ENCODE measurements at regions not wholly inside any gene's neighbourhood (a gene's known extent, or its start where the extent isn't known, plus 50 kb on each side); places are given as distances from the start of the nearest gene placed in this dataset.
"Not testable (repeated sequence)": the region's sequence is repeated elsewhere in the genome, so short reads cannot be mapped to it uniquely, and the experiment has no call there.

DNA sequence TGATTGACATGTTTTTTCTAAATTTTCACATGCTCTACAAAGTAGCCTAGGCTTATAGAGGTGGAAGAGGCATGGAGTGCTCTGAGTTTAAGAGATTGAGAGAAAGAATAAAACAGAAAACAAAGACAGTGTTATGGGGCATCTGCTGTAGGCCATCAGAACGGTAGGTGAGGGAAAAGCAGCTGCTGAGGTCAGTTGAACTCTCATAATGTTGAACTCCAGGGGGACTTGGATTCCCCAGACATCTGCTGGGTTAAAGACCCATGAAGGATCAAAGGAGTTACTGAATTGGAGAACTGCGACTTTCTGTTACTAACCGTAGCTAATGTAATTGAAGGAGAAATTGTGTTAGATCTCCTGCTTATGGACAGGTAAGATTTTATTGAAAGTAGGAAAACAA lies 333.9 kb downstream of the TFAP2B start (continued):
- TF ChIP-seq ZNF112 (tag by site-specific recombination; IDR thresholded peaks at IDR 0.05) (no peak), ZNF169 (tag by site-specific recombination; IDR thresholded peaks at IDR 0.05) (no peak), ZNF274 (IDR thresholded peaks at IDR 0.05; ENCODE audit: low read length) (no peak), ZNF274 (tag by site-specific recombination; IDR thresholded peaks at IDR 0.05; ENCODE audit: borderline replicate concordance) (no peak)

DNA sequence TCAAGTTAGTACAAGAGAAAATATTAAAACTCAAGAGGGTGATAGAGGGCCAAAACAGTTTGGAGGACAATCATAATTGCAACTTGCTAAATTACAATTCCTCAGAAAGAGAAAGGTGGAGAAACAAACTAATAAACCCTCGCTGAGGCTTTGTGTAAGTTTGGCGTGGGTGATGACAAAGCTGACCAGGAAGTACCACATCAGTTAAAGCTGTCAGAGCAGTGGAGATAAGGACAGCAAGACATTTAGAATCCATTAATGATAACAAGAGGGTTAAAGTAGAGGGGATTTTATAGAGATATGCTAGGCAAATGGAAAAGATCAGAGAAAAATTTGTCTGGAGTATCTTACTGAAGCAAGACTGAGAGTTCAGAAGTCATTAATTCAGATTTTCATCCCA lies 334.4 kb downstream of the TFAP2B start:
- no peaks in the 10 kb centered on the region for H3K4me1 ChIP-seq (ENCODE audit: control insufficient read depth, insufficient read depth, low read length)
- H3K4me3 ChIP-seq (ENCODE audit: low read depth, low read length), result no peak overlapping the region
- H3K9me3 ChIP-seq (ENCODE audit: control insufficient read depth, insufficient read depth, low read depth, low read length), result no peaks in the 10 kb centered on the region
- ChIA-PET CTCF (interaction anchor here (0.5 to 0.6 kb wide), 3 partner anchors 236 to 552 kb away, joined by 3 read pairs; no protein-coding TSS in a partner anchor), POLR2A (no interaction called here)
- H3K36me3 ChIP-seq (ENCODE audit: control insufficient read depth in 2 of 2, insufficient read depth in 1 of 2, low read length in 2 of 2), result no peaks in the 10 kb centered on the region
- TF ChIP-seq ZNF561 (tag by site-specific recombination; IDR thresholded peaks at IDR 0.05; ENCODE audit: borderline replicate concordance) (no peak), PRDM1 (tag by site-specific recombination; IDR thresholded peaks at IDR 0.05) (no peak), ZNF174 (tag by site-specific recombination; IDR thresholded peaks at IDR 0.05) (no peak), ZNF544 (tag by site-specific recombination; IDR thresholded peaks at IDR 0.05) (no peak), ZNF112 (tag by site-specific recombination; IDR thresholded peaks at IDR 0.05) (no peak), ZEB2 (tag by site-specific recombination; IDR thresholded peaks at IDR 0.05) (no peak), MEIS1 (CRISPR knock-in tag; IDR thresholded peaks at IDR 0.05; ENCODE audit: borderline replicate concordance) (no peak), YY1 (tag by site-specific recombination; IDR thresholded peaks at IDR 0.05) (no peak), SP2 (tag by site-specific recombination; IDR thresholded peaks at IDR 0.05) (no peak), ZNF560 (tag by site-specific recombination; IDR thresholded peaks at IDR 0.05; ENCODE audit: borderline replicate concordance) (no peak), ZNF121 (tag by site-specific recombination; IDR thresholded peaks at IDR 0.05) (no peak), FEZF1 (tag by site-specific recombination; IDR thresholded peaks at IDR 0.05) (no peak), ZNF175 (tag by site-specific recombination; IDR thresholded peaks at IDR 0.05) (no peak), SCRT2 (tag by site-specific recombination; IDR thresholded peaks at IDR 0.05) (no peak), ZBTB21 (tag by site-specific recombination; IDR thresholded peaks at IDR 0.05) (no peak), GFI1B (tag by site-specific recombination; IDR thresholded peaks at IDR 0.05) (no peak), SETDB1 (IDR thresholded peaks at IDR 0.05; ENCODE audit: insufficient read length, low read length) (no peak)
- TF ChIP-seq, protein P1, sequence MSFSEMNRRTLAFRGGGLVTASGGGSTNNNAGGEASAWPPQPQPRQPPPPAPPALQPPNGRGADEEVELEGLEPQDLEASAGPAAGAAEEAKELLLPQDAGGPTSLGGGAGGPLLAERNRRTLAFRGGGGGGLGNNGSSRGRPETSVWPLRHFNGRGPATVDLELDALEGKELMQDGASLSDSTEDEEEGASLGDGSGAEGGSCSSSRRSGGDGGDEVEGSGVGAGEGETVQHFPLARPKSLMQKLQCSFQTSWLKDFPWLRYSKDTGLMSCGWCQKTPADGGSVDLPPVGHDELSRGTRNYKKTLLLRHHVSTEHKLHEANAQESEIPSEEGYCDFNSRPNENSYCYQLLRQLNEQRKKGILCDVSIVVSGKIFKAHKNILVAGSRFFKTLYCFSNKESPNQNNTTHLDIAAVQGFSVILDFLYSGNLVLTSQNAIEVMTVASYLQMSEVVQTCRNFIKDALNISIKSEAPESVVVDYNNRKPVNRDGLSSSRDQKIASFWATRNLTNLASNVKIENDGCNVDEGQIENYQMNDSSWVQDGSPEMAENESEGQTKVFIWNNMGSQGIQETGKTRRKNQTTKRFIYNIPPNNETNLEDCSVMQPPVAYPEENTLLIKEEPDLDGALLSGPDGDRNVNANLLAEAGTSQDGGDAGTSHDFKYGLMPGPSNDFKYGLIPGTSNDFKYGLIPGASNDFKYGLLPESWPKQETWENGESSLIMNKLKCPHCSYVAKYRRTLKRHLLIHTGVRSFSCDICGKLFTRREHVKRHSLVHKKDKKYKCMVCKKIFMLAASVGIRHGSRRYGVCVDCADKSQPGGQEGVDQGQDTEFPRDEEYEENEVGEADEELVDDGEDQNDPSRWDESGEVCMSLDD (tag by site-specific recombination; IDR thresholded peaks at IDR 0.05), result no peak
- TF ChIP-seq, protein P2, sequence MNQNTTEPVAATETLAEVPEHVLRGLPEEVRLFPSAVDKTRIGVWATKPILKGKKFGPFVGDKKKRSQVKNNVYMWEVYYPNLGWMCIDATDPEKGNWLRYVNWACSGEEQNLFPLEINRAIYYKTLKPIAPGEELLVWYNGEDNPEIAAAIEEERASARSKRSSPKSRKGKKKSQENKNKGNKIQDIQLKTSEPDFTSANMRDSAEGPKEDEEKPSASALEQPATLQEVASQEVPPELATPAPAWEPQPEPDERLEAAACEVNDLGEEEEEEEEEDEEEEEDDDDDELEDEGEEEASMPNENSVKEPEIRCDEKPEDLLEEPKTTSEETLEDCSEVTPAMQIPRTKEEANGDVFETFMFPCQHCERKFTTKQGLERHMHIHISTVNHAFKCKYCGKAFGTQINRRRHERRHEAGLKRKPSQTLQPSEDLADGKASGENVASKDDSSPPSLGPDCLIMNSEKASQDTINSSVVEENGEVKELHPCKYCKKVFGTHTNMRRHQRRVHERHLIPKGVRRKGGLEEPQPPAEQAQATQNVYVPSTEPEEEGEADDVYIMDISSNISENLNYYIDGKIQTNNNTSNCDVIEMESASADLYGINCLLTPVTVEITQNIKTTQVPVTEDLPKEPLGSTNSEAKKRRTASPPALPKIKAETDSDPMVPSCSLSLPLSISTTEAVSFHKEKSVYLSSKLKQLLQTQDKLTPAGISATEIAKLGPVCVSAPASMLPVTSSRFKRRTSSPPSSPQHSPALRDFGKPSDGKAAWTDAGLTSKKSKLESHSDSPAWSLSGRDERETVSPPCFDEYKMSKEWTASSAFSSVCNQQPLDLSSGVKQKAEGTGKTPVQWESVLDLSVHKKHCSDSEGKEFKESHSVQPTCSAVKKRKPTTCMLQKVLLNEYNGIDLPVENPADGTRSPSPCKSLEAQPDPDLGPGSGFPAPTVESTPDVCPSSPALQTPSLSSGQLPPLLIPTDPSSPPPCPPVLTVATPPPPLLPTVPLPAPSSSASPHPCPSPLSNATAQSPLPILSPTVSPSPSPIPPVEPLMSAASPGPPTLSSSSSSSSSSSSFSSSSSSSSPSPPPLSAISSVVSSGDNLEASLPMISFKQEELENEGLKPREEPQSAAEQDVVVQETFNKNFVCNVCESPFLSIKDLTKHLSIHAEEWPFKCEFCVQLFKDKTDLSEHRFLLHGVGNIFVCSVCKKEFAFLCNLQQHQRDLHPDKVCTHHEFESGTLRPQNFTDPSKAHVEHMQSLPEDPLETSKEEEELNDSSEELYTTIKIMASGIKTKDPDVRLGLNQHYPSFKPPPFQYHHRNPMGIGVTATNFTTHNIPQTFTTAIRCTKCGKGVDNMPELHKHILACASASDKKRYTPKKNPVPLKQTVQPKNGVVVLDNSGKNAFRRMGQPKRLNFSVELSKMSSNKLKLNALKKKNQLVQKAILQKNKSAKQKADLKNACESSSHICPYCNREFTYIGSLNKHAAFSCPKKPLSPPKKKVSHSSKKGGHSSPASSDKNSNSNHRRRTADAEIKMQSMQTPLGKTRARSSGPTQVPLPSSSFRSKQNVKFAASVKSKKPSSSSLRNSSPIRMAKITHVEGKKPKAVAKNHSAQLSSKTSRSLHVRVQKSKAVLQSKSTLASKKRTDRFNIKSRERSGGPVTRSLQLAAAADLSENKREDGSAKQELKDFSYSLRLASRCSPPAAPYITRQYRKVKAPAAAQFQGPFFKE (tag by site-specific recombination; IDR thresholded peaks at IDR 0.05; ENCODE audit: borderline replicate concordance), result no peak
- TF ChIP-seq, protein P3, sequence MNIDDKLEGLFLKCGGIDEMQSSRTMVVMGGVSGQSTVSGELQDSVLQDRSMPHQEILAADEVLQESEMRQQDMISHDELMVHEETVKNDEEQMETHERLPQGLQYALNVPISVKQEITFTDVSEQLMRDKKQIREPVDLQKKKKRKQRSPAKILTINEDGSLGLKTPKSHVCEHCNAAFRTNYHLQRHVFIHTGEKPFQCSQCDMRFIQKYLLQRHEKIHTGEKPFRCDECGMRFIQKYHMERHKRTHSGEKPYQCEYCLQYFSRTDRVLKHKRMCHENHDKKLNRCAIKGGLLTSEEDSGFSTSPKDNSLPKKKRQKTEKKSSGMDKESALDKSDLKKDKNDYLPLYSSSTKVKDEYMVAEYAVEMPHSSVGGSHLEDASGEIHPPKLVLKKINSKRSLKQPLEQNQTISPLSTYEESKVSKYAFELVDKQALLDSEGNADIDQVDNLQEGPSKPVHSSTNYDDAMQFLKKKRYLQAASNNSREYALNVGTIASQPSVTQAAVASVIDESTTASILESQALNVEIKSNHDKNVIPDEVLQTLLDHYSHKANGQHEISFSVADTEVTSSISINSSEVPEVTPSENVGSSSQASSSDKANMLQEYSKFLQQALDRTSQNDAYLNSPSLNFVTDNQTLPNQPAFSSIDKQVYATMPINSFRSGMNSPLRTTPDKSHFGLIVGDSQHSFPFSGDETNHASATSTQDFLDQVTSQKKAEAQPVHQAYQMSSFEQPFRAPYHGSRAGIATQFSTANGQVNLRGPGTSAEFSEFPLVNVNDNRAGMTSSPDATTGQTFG (tag by site-specific recombination; IDR thresholded peaks at IDR 0.05; ENCODE audit: borderline replicate concordance), result no peak
- no peak overlapping the region for H3K27ac ChIP-seq (ENCODE audit: extremely low read depth, low read depth, low read length)

DNA sequence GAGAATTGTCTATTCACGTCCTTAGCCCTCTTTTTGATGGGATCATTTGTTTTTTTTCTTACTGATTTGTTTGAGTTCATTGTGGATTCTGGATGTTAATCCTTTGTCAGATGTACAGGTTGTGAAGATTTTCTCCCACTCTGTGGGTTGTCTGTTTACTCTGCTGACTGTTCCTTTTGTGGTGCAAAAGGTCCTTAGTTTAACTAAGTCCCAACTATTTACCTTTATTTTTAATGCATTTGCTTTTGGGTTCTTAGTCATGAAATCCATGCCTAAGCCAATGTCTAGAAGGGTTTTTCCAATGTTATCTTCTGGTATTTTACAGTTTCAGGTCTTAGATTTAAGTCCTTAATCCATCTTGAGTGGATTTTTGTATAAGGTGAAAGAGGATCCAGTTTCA lies 336.3 kb downstream of the TFAP2B start:
- H3K9me3 ChIP-seq (ENCODE audit: control insufficient read depth, insufficient read depth, low read depth, low read length); H3K4me1 ChIP-seq (ENCODE audit: control insufficient read depth, insufficient read depth, low read length); H3K36me3 ChIP-seq (ENCODE audit: control insufficient read depth in 2 of 2, insufficient read depth in 1 of 2, low read length in 2 of 2); CTCF ChIA-PET; H3K4me3 ChIP-seq (ENCODE audit: low read depth, low read length); H3K27ac ChIP-seq (ENCODE audit: extremely low read depth, low read depth, low read length); POLR2A ChIA-PET: not testable (repeated sequence)

All from HEK293 (cell line).